GM12892 (cell line): ENCODE measurements at regions not wholly inside any gene's neighbourhood (a gene's known extent, or its start where the extent isn't known, plus 50 kb on each side); places are given as distances from the start of the nearest gene placed in this dataset.

ENCODE experiments used
- POLR2A ChIP-seq: IDR thresholded peaks from 2 replicates; pipeline ENCODE4 v1.6.1; 2011; ENCODE audit warnings: low read depth, low read length, control low read depth
- POLR2AphosphoS5 ChIP-seq: IDR thresholded peaks from 2 replicates; pipeline ENCODE4 v1.6.1; 2011; ENCODE audit warnings: low read depth, low read length, control low read depth

- TF ChIP-seq POLR2AphosphoS5 (no peak), POLR2A (no peak)
Measured at GRCh38 chr2:118596620-118597019, 250.8 kb downstream of the EN1 start.
